SK-N-SH (cell line): ENCODE measurements at regions not wholly inside any gene's neighbourhood (a gene's known extent, or its start where the extent isn't known, plus 50 kb on each side); places are given as distances from the start of the nearest gene placed in this dataset.

Experiments
- CTCF ChIA-PET: fragments of 300-600, 350-600 bp; formaldehyde crosslinking; extraction: SDS; loops from one replicate; lab custom pipeline; 2021; lab: Yijun Ruan, JAX
- POLR2A ChIA-PET: fragments of 350-600 bp; sonication (Branson Sonifier 250); formaldehyde crosslinking; extraction: SDS; loops from one replicate; lab custom pipeline; 2020; ENCODE audit warnings: antibody characterized with exemption, inconsistent platforms; lab: Yijun Ruan, JAX
- DNase-seq: peaks from one replicate; pipeline ENCODE4 v3.0.0; 2012
- H2AFZ ChIP-seq: fragments of 200-600 bp; sonication (generic); 2 replicates; pipeline ENCODE4 v1.8.1; 2016; ENCODE audit warnings: antibody characterized with exemption, mild to moderate bottlenecking, low read depth
- H3F3A ChIP-seq: fragments of 200-600 bp; sonication (generic); replicated peaks from 2 replicates; pipeline ENCODE3; 2016; ENCODE audit warnings: antibody characterized with exemption, mild to moderate bottlenecking; ENCODE audit not compliant: insufficient read depth
- H3K27ac ChIP-seq, 2 experiments: fragments of 200-500 bp in 1 of 2; fragments of 200-600 bp in 1 of 2; sonication (Bioruptor generic) in 1 of 2; sonication (generic), shearing (Covaris generic) in 1 of 2; 2 replicates each; pipeline versions ENCODE4 v1.5.1 to v1.6.1; 2014 to 2016; ENCODE audit warnings: low read depth in 2 of 2, inconsistent platforms in 1 of 2, low read length in 1 of 2, mild to moderate bottlenecking in 1 of 2, mixed read lengths in 1 of 2
- H3K27me3 ChIP-seq: fragments of 200-600 bp; sonication (generic), shearing (Covaris generic); 2 replicates; pipeline ENCODE4 v1.6.1; 2016; ENCODE audit warnings: mixed run types; ENCODE audit not compliant: insufficient read depth
- H3K36me3 ChIP-seq, 2 experiments: fragments of 200-500 bp in 1 of 2; fragments of 200-600 bp in 1 of 2; sonication (Bioruptor generic) in 1 of 2; sonication (generic) in 1 of 2; replicated peaks in 1 of 2; 2 replicates each; pipeline versions ENCODE3 to v1.5.1; 2014 to 2016; ENCODE audit warnings: low read length in 1 of 2, mild to moderate bottlenecking in 1 of 2; ENCODE audit not compliant: insufficient read depth in 2 of 2, control insufficient read depth in 1 of 2
- H3K4me1 ChIP-seq, 2 experiments: fragments of 200-500 bp in 1 of 2; fragments of 200-600 bp in 1 of 2; sonication (Bioruptor generic) in 1 of 2; sonication (generic), shearing (Covaris generic) in 1 of 2; 2 replicates each; pipeline versions ENCODE4 v1.5.1 to v1.6.1; 2014 to 2016; ENCODE audit warnings: low read depth in 1 of 2, low read length in 1 of 2, mixed run types in 1 of 2; ENCODE audit not compliant: insufficient read depth in 2 of 2, control insufficient read depth in 1 of 2
- H3K4me2 ChIP-seq: fragments of 200-600 bp; sonication (generic), shearing (Covaris generic); 2 replicates; pipeline ENCODE4 v1.6.1; 2017; ENCODE audit warnings: mixed run types
- H3K4me3 ChIP-seq, 2 experiments: fragments of 200-500 bp in 1 of 2; fragments of 200-600 bp in 1 of 2; sonication (Bioruptor generic) in 1 of 2; sonication (generic), shearing (Covaris generic) in 1 of 2; 2 replicates each; pipeline versions ENCODE4 v1.5.1 to v1.8.1; 2014 to 2016; ENCODE audit warnings: low read depth in 2 of 2, inconsistent platforms in 1 of 2, low read length in 1 of 2, mild to moderate bottlenecking in 1 of 2, mixed read lengths in 1 of 2, moderate library complexity in 1 of 2
- H3K79me2 ChIP-seq: fragments of 200-600 bp; sonication (generic); 2 replicates; pipeline ENCODE4 v1.8.1; 2017; ENCODE audit warnings: mild to moderate bottlenecking; ENCODE audit not compliant: insufficient read depth
- H3K9ac ChIP-seq: fragments of 200-600 bp; sonication (generic); 2 replicates; pipeline ENCODE4 v1.6.1; 2017; ENCODE audit warnings: mixed run types
- H3K9me2 ChIP-seq: fragments of 200-600 bp; sonication (generic); 2 replicates; pipeline ENCODE4 v1.6.1; 2017; ENCODE audit warnings: mixed run types
- H3K9me3 ChIP-seq: fragments of 200-600 bp; sonication (generic); 2 replicates; pipeline ENCODE4 v1.6.1; 2017; ENCODE audit warnings: mixed run types, mild to moderate bottlenecking, moderate library complexity
- H4K20me1 ChIP-seq: fragments of 200-600 bp; sonication (generic); 2 replicates; pipeline ENCODE4 v1.6.1; 2017; ENCODE audit warnings: mild to moderate bottlenecking, mixed run types; ENCODE audit not compliant: insufficient read depth
- EP300 ChIP-seq, 2 experiments: IDR thresholded peaks; 2 replicates each; pipeline versions ENCODE4 v1.4.0 to v1.6.1; 2012; ENCODE audit warnings: borderline replicate concordance in 1 of 2, low read depth in 1 of 2, low read length in 1 of 2
- EZH2phosphoT487 ChIP-seq: fragments of 200-600 bp; sonication (generic); IDR thresholded peaks from 2 replicates; pipeline ENCODE4 v1.6.1; 2017; ENCODE audit warnings: low read depth, mixed run types, mild to moderate bottlenecking, antibody characterized with exemption, moderate library complexity, borderline replicate concordance
- FOSL2 ChIP-seq: IDR thresholded peaks from 2 replicates; pipeline ENCODE4 v1.4.0; 2012; ENCODE audit warnings: low read depth, mild to moderate bottlenecking, moderate library complexity, borderline replicate concordance
- FOXJ3 ChIP-seq: sonication (generic); formaldehyde crosslinking; IDR thresholded peaks from 2 replicates; pipeline ENCODE4 v1.5.1; 2020; ENCODE audit warnings: mild to moderate bottlenecking, missing genetic modification reagents
- FOXM1 ChIP-seq: IDR thresholded peaks from 2 replicates; pipeline ENCODE4 v1.4.0; 2012; ENCODE audit warnings: low read depth, mild to moderate bottlenecking
- GABPA ChIP-seq: IDR thresholded peaks from 2 replicates; pipeline ENCODE4 v1.4.0; 2012; ENCODE audit warnings: low read depth, mild to moderate bottlenecking
- JUND ChIP-seq: IDR thresholded peaks from 2 replicates; pipeline ENCODE4 v1.4.0; 2012
- MEF2A ChIP-seq: IDR thresholded peaks from 2 replicates; pipeline ENCODE4 v1.4.0; 2012; ENCODE audit warnings: low read depth, borderline replicate concordance
- NRF1 ChIP-seq: IDR thresholded peaks from 2 replicates; pipeline ENCODE4 v1.6.1; 2012; ENCODE audit warnings: low read depth, mild to moderate bottlenecking, low read length
- RCOR1 ChIP-seq: fragments of 150-350 bp; IDR thresholded peaks from 2 replicates; pipeline ENCODE4 v1.6.1; 2017; ENCODE audit warnings: antibody characterized with exemption, low read length
- REST ChIP-seq: IDR thresholded peaks from 2 replicates; pipeline ENCODE4 v1.6.1; 2012; ENCODE audit warnings: mild to moderate bottlenecking, low read depth, low read length, moderate library complexity
- RXRA ChIP-seq: IDR thresholded peaks from 2 replicates; pipeline ENCODE4 v1.4.0; 2012; ENCODE audit warnings: low read depth, mild to moderate bottlenecking, borderline replicate concordance
- SMC3 ChIP-seq: IDR thresholded peaks from 2 replicates; pipeline ENCODE4 v1.6.1; 2012; ENCODE audit warnings: low read depth, low read length, improper control_type of control experiment
- WGBS: methylation state at CpG from one replicate; pipeline ENCODE4 v1.1.6; 2017; ENCODE audit warnings: low lambda C conversion rate; 5-methylcytosine and 5-hydroxymethylcytosine counted together

GRCh38 chr13:78085434-78086225, 167.0 kb upstream of the EDNRB start (continued):
- no peak for TF ChIP-seq REST
- TF ChIP-seq FOSL2, result no peak
- TF ChIP-seq EP300 (IDR thresholded peaks at IDR 0.05; ENCODE audit: borderline replicate concordance in 1 of 2, low read depth in 1 of 2, low read length in 1 of 2), result no peak
- no peak for TF ChIP-seq SMC3
- no peak for TF ChIP-seq EZH2phosphoT487
- TF ChIP-seq NRF1, result no peak
- TF ChIP-seq GABPA, result no peak
- no peak for TF ChIP-seq FOXJ3 (CRISPR knock-in tag)
- TF ChIP-seq, all 33 proteins: peak for 0

- CTCF ChIA-PET, result no interaction called here
Observed at GRCh38 chr13:78084401-78084800, 165.8 kb upstream of the EDNRB start.

GRCh38 chr13:78078168-78078567, 159.5 kb upstream of the EDNRB start:
- H3K36me3 ChIP-seq, result no peaks in the 10 kb centered on the region
- no peak for TF ChIP-seq FOXM1
- H3K9me3 ChIP-seq, result no peaks in the 10 kb centered on the region
- no peak for DNase-seq
- no peak overlapping the region for H3K4me3 ChIP-seq
- H2AFZ ChIP-seq, result no peak overlapping the region
- no peaks in the 10 kb centered on the region for H3K9me2 ChIP-seq
- POLR2A ChIA-PET, result no interaction called here
- no peak overlapping the region for H3K4me2 ChIP-seq
- H3F3A ChIP-seq, result no peaks in the 10 kb centered on the region
- H3K79me2 ChIP-seq, result no peaks in the 10 kb centered on the region
- no peak overlapping the region for H3K27ac ChIP-seq
- H3K27me3 ChIP-seq, result no peaks in the 10 kb centered on the region
- H4K20me1 ChIP-seq, result no peaks in the 10 kb centered on the region
- CTCF ChIA-PET, result no interaction called here
- 5% methylated on average over 3 of the region's 3 CpGs for WGBS
- no peak overlapping the region for H3K9ac ChIP-seq
- no peaks in the 10 kb centered on the region for H3K4me1 ChIP-seq

More at GRCh38 chr13:78084401-78084800, 165.8 kb upstream of the EDNRB start:
- no peak for DNase-seq
- no peak overlapping the region for H3K9ac ChIP-seq
- H3K27ac ChIP-seq, result no peak overlapping the region
- no peaks in the 10 kb centered on the region for H4K20me1 ChIP-seq
- POLR2A ChIA-PET, result no interaction called here
- no peaks in the 10 kb centered on the region for H3K79me2 ChIP-seq
- no peaks in the 10 kb centered on the region for H3K9me3 ChIP-seq
- 9% methylated on average over 1 of the region's 1 CpG for WGBS
- no peaks in the 10 kb centered on the region for H3K4me1 ChIP-seq
- no peaks in the 10 kb centered on the region for H3K27me3 ChIP-seq
- TF ChIP-seq RCOR1 (no peak), FOSL2 (no peak), MEF2A (no peak), RXRA (no peak), JUND (no peak)
- H3K4me2 ChIP-seq, result no peak overlapping the region
- peaks cover under 1% of the 10 kb centered on the region for H3F3A ChIP-seq
- H3K9me2 ChIP-seq, result no peaks in the 10 kb centered on the region
- H2AFZ ChIP-seq, result no peak overlapping the region
- no peak overlapping the region for H3K4me3 ChIP-seq
- no peaks in the 10 kb centered on the region for H3K36me3 ChIP-seq
